MM.1S (cell line): ENCODE measurements at regions not wholly inside any gene's neighbourhood (a gene's known extent, or its start where the extent isn't known, plus 50 kb on each side); places are given as distances from the start of the nearest gene placed in this dataset.

ENCODE experiments used
- DNase-seq: peaks from one replicate; pipeline ENCODE4 v3.0.0-alpha.2; 2015
- H2AFZ ChIP-seq: fragments of 300-600 bp; sonication (generic); 2 replicates; pipeline ENCODE4 v1.6.0; 2016; ENCODE audit warnings: antibody characterized with exemption, low read length
- H3F3A ChIP-seq: fragments of 300-600 bp; sonication (generic); 2 replicates; pipeline ENCODE4 v1.6.1; 2016; ENCODE audit warnings: mild to moderate bottlenecking, antibody characterized with exemption, low read length, moderate library complexity, mixed read lengths; ENCODE audit not compliant: insufficient read depth
- H3K27ac ChIP-seq: fragments of 300-600 bp; sonication (generic); 2 replicates; pipeline ENCODE4 v1.5.1; 2016; ENCODE audit warnings: mild to moderate bottlenecking, low read length
- H3K27me3 ChIP-seq: fragments of 300-600 bp; sonication (generic); replicated peaks from 2 replicates; pipeline ENCODE4 v1.6.0; 2016; ENCODE audit warnings: low read length; ENCODE audit not compliant: insufficient read depth
- H3K36me3 ChIP-seq: fragments of 300-600 bp; sonication (generic); replicated peaks from 2 replicates; pipeline ENCODE4 v1.6.1; 2016; ENCODE audit warnings: mild to moderate bottlenecking, low read length, mixed read lengths; ENCODE audit not compliant: insufficient read depth
- H3K4me1 ChIP-seq: fragments of 300-600 bp; sonication (generic); 2 replicates; pipeline ENCODE4 v1.6.1; 2016; ENCODE audit warnings: low read length, mixed read lengths
- H3K4me2 ChIP-seq: fragments of 300-600 bp; sonication (generic); 2 replicates; pipeline ENCODE4 v1.6.0; 2016; ENCODE audit warnings: low read depth, low read length
- H3K4me3 ChIP-seq: fragments of 300-600 bp; sonication (generic); 2 replicates; pipeline ENCODE4 v1.5.1; 2016; ENCODE audit warnings: low read length, mixed read lengths
- H3K79me2 ChIP-seq: fragments of 300-600 bp; sonication (generic); 2 replicates; pipeline ENCODE4 v1.6.1; 2016; ENCODE audit warnings: mixed run types, low read length, mixed read lengths
- H3K9ac ChIP-seq: fragments of 300-600 bp; sonication (generic); 2 replicates; pipeline ENCODE4 v1.6.1; 2016; ENCODE audit warnings: low read length, mixed read lengths
- H3K9me2 ChIP-seq: fragments of 300-600 bp; sonication (generic); replicated peaks from 2 replicates; pipeline ENCODE4 v1.6.1; 2016; ENCODE audit warnings: mild to moderate bottlenecking, low read length, mixed read lengths; ENCODE audit not compliant: insufficient read depth
- H3K9me3 ChIP-seq: fragments of 300-600 bp; sonication (generic); replicated peaks from 2 replicates; pipeline ENCODE4 v1.6.1; 2016; ENCODE audit warnings: mild to moderate bottlenecking, low read length, mixed read lengths; ENCODE audit not compliant: insufficient read depth
- H4K20me1 ChIP-seq: fragments of 300-600 bp; sonication (generic); 2 replicates; pipeline ENCODE4 v1.6.1; 2016; ENCODE audit warnings: mild to moderate bottlenecking, low read length, moderate library complexity, mixed read lengths; ENCODE audit not compliant: insufficient read depth
- EZH2 ChIP-seq: fragments of 300-600 bp; sonication (generic); optimal IDR thresholded peaks from 2 replicates; pipeline ENCODE3; 2017; ENCODE audit warnings: low read depth, mild to moderate bottlenecking, antibody characterized with exemption, low read length, mixed read lengths
- EZH2phosphoT487 ChIP-seq: fragments of 300-600 bp; sonication (generic); IDR thresholded peaks from 2 replicates; pipeline ENCODE4 v1.6.1; 2018; ENCODE audit warnings: antibody characterized with exemption, low read length
- TF ChIP-seq, protein P1 (sequence below): fragments of 300-600 bp; sonication (generic); IDR thresholded peaks from 2 replicates; pipeline ENCODE4 v1.5.1; 2016; ENCODE audit warnings: antibody characterized with exemption, low read length, mixed read lengths

GRCh38 chr3:140843656-140844055 is 98.0 kb upstream of the SLC25A36 start:
- Histone ChIP-seq H2AFZ (peak overlapping the region; percentile 23; the same call in 1 of the 2 replicates), H4K20me1 (no peaks in the 10 kb centered on the region), H3K27ac (peak overlapping the region; percentile 50; the same call in 1 of the 2 replicates), H3K9me2 (no peaks in the 10 kb centered on the region), H3K36me3 (no peaks in the 10 kb centered on the region), H3K79me2 (no peaks in the 10 kb centered on the region), H3K27me3 (no peaks in the 10 kb centered on the region), H3K4me3 (0 out of 2 replicates have a peak overlapping the region, but pooled peaks have one; percentile 26), H3K4me2 (peak overlapping the region; percentile 65), H3F3A (peaks cover 33% of the 10 kb centered on the region), H3K4me1 (peaks cover 45% of the 10 kb centered on the region), H3K9me3 (no peaks in the 10 kb centered on the region), H3K9ac (peak overlapping the region; percentile 5; the same call in 1 of the 2 replicates)
- peak; percentile 38 for DNase-seq
- TF ChIP-seq EZH2, result no peak

- H3F3A ChIP-seq, result peaks cover 33% of the 10 kb centered on the region
- H3K9ac ChIP-seq, result 0 out of 2 replicates have a peak overlapping the region, but pooled peaks have one; percentile 5
- no peaks in the 10 kb centered on the region for H4K20me1 ChIP-seq
- no peaks in the 10 kb centered on the region for H3K36me3 ChIP-seq
- H3K9me3 ChIP-seq, result no peaks in the 10 kb centered on the region
- H3K4me2 ChIP-seq, result peak overlapping the region; percentile 65
- H3K27me3 ChIP-seq, result no peaks in the 10 kb centered on the region
- no peak overlapping the region for H2AFZ ChIP-seq
- H3K79me2 ChIP-seq, result no peaks in the 10 kb centered on the region
- H3K4me3 ChIP-seq, result 0 out of 2 replicates have a peak overlapping the region, but pooled peaks have one; percentile 26
- TF ChIP-seq EZH2 (no peak), EZH2phosphoT487 (no peak)
- TF ChIP-seq, protein P1, sequence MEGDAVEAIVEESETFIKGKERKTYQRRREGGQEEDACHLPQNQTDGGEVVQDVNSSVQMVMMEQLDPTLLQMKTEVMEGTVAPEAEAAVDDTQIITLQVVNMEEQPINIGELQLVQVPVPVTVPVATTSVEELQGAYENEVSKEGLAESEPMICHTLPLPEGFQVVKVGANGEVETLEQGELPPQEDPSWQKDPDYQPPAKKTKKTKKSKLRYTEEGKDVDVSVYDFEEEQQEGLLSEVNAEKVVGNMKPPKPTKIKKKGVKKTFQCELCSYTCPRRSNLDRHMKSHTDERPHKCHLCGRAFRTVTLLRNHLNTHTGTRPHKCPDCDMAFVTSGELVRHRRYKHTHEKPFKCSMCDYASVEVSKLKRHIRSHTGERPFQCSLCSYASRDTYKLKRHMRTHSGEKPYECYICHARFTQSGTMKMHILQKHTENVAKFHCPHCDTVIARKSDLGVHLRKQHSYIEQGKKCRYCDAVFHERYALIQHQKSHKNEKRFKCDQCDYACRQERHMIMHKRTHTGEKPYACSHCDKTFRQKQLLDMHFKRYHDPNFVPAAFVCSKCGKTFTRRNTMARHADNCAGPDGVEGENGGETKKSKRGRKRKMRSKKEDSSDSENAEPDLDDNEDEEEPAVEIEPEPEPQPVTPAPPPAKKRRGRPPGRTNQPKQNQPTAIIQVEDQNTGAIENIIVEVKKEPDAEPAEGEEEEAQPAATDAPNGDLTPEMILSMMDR, result no peak
- no peak for DNase-seq
- H3K9me2 ChIP-seq, result no peaks in the 10 kb centered on the region
- peak overlapping the region; percentile 50; the same call in 1 of the 2 replicates for H3K27ac ChIP-seq
- peaks cover 45% of the 10 kb centered on the region for H3K4me1 ChIP-seq
These were observed 97.6 kb upstream of the SLC25A36 start for GRCh38 chr3:140844072-140844471.

GRCh38 chr3:140845882-140846281 is 95.8 kb upstream of the SLC25A36 start:
- H4K20me1 ChIP-seq, result no peaks in the 10 kb centered on the region
- no peaks in the 10 kb centered on the region for H3K27me3 ChIP-seq
- peak overlapping the region; percentile 31; the same call in 1 of the 2 replicates for H3K4me2 ChIP-seq
- H2AFZ ChIP-seq, result no peak overlapping the region
- H3K9me2 ChIP-seq, result no peaks in the 10 kb centered on the region
- DNase-seq, result peak; percentile 73
- H3K4me3 ChIP-seq, result no peak overlapping the region
- peaks cover 33% of the 10 kb centered on the region for H3F3A ChIP-seq
- H3K36me3 ChIP-seq, result no peaks in the 10 kb centered on the region
- no peaks in the 10 kb centered on the region for H3K9me3 ChIP-seq
- H3K27ac ChIP-seq, result peak overlapping the region; percentile 65; the same call in 1 of the 2 replicates
- no peaks in the 10 kb centered on the region for H3K79me2 ChIP-seq
- H3K4me1 ChIP-seq, result peaks cover 45% of the 10 kb centered on the region
- TF ChIP-seq EZH2phosphoT487 (no peak), EZH2 (no peak)
- TF ChIP-seq, protein P1, result no peak
- H3K9ac ChIP-seq, result no peak overlapping the region

DNA sequence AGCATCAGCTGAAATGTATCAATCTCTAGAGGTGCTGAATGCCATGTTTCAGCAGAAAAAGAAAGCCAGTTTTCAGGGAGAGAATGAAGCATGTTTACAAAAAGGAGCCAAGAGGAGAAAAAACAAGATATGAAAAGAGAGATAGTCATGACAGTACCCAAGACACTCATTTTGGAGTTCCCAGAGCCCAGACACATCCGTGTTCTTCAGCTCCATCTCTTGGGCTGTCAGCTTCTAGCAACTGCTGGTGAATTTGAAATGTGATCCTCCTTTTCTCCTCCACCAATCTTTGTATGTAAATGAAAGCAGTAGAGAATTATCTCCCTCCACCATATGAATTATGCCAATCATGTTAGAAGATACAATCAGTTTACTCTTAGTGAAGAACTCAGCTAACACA is 93.0 kb upstream of the SLC25A36 start:
- H3F3A ChIP-seq, result peaks cover 25% of the 10 kb centered on the region
- no peaks in the 10 kb centered on the region for H3K9me3 ChIP-seq
- H3K4me3 ChIP-seq, result no peak overlapping the region
- H3K9me2 ChIP-seq, result no peaks in the 10 kb centered on the region
- H3K4me2 ChIP-seq, result no peak overlapping the region
- no peak overlapping the region for H3K9ac ChIP-seq
- H4K20me1 ChIP-seq, result no peaks in the 10 kb centered on the region
- H3K27ac ChIP-seq, result no peak overlapping the region
- no peaks in the 10 kb centered on the region for H3K79me2 ChIP-seq
- no peak for DNase-seq
- no peaks in the 10 kb centered on the region for H3K36me3 ChIP-seq
- H3K4me1 ChIP-seq, result peaks cover 35% of the 10 kb centered on the region
- H3K27me3 ChIP-seq, result no peaks in the 10 kb centered on the region
- TF ChIP-seq EZH2, result no peak
- TF ChIP-seq, protein P1, result no peak
- no peak for TF ChIP-seq EZH2phosphoT487
- no peak overlapping the region for H2AFZ ChIP-seq
